SK-MEL-5 (cell line): ENCODE measurements at regions not wholly inside any gene's neighbourhood (a gene's known extent, or its start where the extent isn't known, plus 50 kb on each side); places are given as distances from the start of the nearest gene placed in this dataset.

Experiments
- DNase-seq: peaks from one replicate; pipeline ENCODE4 v3.0.0-alpha.2; 2016; ENCODE audit warnings: low read depth, low spot score
- in situ Hi-C: cut with HindIII; loops from 2 replicates; pipeline ENCODE4 v1.10.0; 2016; ENCODE audit warnings: low sequenced_read_pairs, high pct_unique_total_duplicates, low pct_unique_long_range_greater_than_20kb

DNA sequence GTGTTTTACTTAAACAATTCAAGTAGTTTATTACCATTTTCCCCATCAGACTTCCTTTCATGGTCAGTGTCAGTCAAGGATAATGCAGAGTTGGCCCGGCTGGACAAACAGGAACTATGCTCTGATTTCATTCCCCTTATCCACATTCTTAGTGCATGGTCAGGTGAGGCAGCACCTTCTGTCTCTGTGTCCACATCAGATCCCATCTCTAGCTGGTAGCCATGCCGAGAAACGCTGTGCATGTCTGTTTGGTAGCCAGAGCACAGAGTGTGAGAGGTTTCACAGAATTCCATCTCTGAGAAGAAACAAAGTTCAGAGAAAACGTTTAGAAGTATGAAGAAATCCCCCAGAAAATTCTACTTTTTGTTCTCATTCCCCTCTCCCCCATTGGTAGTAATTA, 423.7 kb upstream of the TEX13C start:
- in situ Hi-C loops: no loop called here
- DNase-seq: no peak

DNA sequence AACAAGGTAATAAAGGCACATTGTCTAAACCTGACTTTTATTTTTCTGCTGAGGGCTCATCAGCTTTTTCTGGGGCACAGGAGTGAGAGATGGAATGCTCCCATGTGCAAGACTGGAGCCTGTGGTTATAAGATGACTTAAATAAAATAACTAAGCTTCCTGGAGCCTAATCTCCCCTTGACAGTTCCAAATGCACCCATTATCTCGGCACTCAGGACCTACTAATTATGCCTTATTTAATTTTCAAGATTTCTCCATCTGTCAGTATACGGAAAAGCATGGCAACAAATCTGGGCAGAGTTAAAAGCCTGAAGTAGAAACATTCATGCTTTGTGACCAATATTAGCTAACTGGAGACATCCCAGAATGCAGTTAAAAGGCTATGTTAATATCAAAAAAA, 416.7 kb upstream of the TEX13C start:
- in situ Hi-C loops: no loop called here
- no peak for DNase-seq

GRCh38 chrX:124910611-124911010, 409.1 kb upstream of the TEX13C start:
- no peak for DNase-seq
- in situ Hi-C loops: no loop called here

GRCh38 chrX:124917011-124917410, 402.7 kb upstream of the TEX13C start:
- no peak for DNase-seq
- in situ Hi-C loops: no loop called here

DNA sequence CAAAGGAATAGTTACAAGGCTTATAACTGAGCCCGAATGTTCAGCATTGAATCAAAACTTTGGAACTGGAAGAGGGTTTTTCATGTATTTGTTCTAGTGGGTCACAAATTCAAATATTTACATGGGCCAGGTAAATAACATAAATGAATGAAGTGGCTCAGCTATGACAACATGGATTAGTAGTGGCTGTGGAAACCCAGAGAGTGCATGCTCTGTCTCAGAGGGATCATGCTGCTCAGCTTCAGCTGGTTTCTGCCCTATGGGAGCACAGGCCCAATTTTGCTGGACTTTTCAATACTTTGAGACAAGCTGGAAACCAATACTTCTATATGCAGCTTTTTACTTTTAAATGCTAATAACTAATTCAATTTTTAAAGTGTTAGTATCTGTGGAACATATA, 394.0 kb upstream of the TEX13C start:
- in situ Hi-C loops: no loop called here
- no peak for DNase-seq

DNA sequence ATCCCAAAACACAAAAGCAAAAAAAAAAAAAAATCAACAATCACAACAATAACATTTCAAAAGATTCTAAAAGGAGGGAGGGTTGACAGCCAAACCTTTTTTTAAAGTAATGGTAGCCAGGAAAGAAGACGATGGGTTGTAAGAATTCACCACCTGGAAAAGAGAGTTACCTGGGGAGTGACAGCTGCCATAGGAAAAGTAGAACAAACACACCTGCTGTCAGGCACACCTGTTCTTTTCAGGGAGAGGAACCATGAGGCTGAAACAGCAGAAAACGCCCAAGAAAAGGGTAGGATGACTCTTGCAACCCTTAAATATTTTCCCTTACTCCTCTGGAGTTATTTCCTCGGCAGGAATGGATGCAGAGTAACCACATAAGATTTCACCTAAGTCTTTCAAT, 388.4 kb upstream of the TEX13C start:
- in situ Hi-C loops: no loop called here
- no peak for DNase-seq

DNA sequence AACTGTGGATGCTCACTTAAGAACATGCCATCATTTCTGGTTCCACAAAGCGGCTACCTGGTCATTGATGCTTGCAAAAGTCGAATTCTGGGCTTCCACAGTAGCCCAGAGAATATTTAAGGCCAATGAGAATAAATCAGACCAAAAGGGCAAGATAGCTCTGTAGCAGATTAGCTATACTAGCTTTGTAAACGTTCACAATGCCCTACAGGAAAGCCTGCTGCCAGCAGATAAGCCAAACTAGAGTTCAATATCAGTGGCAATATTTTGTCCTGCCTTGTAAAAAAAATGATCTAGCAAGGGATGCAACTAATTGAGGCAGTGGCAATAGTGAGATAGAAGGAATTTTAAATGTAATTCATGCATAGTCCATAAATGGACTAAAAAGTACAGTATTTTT, 387.7 kb upstream of the TEX13C start:
- no peak for DNase-seq
- in situ Hi-C loops: no loop called here

DNA sequence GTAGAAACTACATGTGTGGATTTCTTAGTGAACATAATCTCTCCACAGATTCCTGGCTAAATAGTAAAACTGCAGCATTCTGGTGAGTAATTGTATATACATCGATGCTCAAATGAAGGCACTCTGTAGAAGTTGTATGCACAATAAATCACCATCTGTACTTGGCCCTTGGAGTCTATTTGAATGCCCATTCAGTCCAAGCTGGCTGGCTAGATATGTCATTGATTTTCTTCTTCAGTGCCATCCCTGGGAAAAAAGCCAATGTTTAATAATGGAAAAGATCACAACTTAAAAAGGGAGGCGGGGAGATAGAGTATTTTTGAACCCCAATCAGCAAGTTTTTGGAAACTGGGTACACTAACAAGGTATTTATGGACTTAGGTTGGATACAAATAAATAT, 381.0 kb upstream of the TEX13C start:
- in situ Hi-C loops: no loop called here
- no peak for DNase-seq

GRCh38 chrX:124940531-124940930, 379.1 kb upstream of the TEX13C start:
- no peak for DNase-seq
- in situ Hi-C loops: no loop called here

DNA sequence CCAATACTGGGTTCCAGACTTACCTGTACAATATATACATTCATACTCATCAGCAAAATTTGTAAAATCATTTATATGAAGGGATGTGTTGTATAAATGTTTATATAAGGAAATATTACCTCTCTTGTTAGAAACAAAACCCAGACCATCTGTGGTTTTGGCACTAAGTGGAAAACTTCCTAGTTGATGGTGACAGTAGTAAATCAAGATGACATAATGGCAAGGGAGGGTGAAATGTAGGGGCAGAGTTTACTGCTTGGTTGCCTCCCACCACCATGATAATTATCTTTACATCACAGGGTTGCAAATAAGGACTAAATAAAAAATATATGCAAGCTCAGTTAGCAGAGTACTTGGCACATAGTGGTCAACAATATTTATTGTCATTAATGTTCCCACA, 365.3 kb upstream of the TEX13C start:
- DNase-seq: no peak
- in situ Hi-C loops: no loop called here

DNA sequence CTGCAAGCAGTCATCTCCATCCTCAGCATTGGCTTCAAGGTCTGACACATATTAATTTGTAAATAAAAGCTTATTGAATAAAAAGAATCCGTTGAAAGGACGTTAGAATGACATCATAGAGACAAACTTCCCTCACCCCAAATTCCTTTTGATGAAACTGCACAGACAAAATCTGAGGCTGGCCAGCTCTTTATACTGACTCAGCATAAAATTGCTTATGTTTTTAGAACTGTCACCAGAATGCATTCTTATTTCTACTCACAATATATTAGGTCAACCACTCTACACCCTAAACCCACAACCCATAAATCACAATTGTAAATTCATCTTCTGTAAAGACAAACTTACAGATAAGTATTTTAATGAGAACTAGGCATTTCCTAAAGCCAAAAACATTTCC, 359.2 kb upstream of the TEX13C start:
- in situ Hi-C loops: no loop called here
- no peak for DNase-seq

DNA sequence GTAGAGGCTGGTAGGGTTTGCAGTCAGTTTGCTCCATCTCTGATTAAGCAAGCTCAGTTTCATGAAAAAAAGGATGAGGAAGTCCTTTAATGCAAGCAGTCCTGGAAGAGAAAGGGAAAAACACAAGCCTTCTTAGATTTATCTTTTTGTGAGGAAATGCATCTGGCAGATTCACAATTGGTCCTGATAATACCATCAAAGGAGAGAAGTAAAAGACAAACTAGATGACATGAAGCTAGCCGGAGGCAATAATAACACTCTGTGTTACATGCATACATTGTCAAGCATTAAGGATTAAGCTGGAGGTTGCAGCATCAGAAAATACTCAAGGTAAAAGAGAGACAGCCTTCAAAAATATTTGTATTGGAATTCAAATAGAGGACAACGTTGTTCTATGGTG, 356.0 kb upstream of the TEX13C start, which contains the start of gene TENM1:
Gene TENM1, minus strand, starts transcription at position 101 of the 400 bp plus-strand sequence.
- in situ Hi-C loops: no loop called here
- DNase-seq: no peak

DNA sequence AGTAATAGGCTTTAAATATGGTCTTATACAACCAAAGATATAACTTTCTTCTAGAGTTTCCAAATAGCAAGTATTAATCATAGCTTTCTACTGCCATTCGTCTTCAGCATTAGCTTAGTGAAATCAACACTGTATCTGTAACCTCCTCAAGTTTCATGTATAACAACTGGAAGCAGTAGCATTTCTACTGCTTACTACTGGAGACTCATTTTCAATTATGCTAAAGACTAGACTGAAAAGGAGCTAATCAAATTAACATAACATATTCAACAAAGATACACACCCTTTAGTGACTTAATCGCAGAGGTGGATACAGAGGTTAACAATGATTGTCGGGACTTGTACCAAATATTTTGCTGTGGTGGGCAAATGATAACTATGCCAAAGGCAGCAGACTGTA, 344.2 kb upstream of the TEX13C start:
- DNase-seq: no peak
- in situ Hi-C loops: no loop called here

DNA sequence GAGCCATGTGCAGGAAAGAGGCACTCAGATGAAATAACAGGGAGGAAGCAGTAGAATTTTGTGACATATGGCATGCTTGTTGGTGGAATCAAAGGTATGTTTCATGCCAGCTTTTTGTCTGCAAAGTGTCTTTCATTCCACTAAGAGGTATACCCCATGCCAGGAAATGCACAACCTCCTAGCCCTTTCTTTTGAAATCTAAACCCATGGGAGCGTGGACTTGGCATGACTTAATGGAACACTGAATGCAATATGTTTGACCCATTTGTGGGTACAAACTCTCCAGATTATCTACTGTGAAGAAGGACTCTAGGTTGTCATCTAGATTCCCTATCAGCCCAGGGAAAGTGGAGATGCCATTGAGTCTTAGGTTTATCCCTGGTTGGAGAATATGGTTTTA, 338.3 kb upstream of the TEX13C start:
- in situ Hi-C loops: no loop called here
- no peak for DNase-seq

DNA sequence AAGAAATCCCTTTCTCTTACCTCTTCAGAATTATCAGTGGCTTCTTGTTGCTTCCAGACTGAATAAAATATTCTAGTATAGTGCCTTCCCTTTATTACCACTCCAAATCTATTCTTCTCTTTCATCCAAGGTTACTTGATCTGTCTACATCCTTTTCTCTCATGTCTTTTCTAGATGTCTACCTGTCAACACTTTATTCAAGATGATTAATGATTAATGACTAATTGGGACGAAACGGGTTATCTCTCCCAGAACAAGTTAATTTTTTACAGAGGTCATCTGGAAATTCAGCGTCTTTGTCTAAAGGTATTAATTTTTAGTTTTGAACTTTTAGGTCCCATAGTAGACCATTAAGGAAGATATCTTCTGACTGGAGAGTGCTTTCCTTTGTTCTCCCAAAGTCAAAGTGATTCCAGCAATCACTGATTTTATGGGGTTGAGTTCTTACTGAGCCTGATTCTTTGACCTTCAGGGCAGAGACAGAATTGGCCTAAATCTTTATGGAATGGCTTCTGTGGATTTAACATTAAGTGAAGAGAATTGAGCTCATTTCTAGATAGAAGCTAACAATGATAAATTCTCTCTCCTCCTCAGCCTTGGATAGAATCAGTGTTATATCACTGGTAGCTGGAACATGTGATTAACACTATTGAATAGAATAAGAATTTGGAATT, 335.4 kb upstream of the TEX13C start:
- in situ Hi-C loops: no loop called here
- no peak for DNase-seq

GRCh38 chrX:124986284-124986683, 333.4 kb upstream of the TEX13C start:
- DNase-seq: no peak
- in situ Hi-C loops: no loop called here

DNA sequence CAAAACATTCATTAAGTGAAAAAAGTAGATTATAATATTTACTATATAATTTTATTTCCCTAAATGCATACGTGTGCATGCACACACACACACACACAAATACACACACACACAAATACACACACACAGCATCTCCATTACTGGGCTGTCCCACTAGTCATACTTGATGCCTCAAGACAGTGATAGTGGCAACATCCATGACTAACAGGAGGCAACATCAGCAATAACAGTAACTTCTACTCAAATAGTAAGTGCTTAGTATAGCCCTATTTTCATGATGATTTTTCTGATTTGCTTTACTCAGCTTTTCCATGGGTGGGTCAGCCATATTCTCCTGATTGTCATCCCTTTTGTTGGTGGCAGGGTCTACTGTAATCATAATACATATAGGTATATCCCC, 325.9 kb upstream of the TEX13C start:
- DNase-seq: no peak
- in situ Hi-C loops: no loop called here

GRCh38 chrX:124994404-124994803, 325.3 kb upstream of the TEX13C start:
- in situ Hi-C loops: no loop called here
- no peak for DNase-seq

GRCh38 chrX:125003746-125004446, 315.8 kb upstream of the TEX13C start:
- in situ Hi-C loops: no loop called here
- no peak for DNase-seq
